SH-SY5Y (cell line): ENCODE measurements at regions not wholly inside any gene's neighbourhood (a gene's known extent, or its start where the extent isn't known, plus 50 kb on each side); places are given as distances from the start of the nearest gene placed in this dataset.

Experiments
- GATA2 ChIP-seq: IDR thresholded peaks from 2 replicates; pipeline ENCODE4 v1.6.1; 2011; ENCODE audit warnings: mild to moderate bottlenecking, low read depth, low read length
- GATA3 ChIP-seq: IDR thresholded peaks from 2 replicates; pipeline ENCODE4 v1.6.1; 2011; ENCODE audit warnings: low read depth, mild to moderate bottlenecking, low read length, moderate library complexity

GRCh38 chr1:184329962-184330868, 56.6 kb upstream of the C1orf21 start:
- no peak for TF ChIP-seq GATA2
- no peak for TF ChIP-seq GATA3

GRCh38 chr1:184330875-184331274, 56.0 kb upstream of the C1orf21 start:
- TF ChIP-seq GATA3 (no peak), GATA2 (no peak)
